PC-3 (cell line): ENCODE measurements at regions not wholly inside any gene's neighbourhood (a gene's known extent, or its start where the extent isn't known, plus 50 kb on each side); places are given as distances from the start of the nearest gene placed in this dataset.

Source experiments
- EZH2 ChIP-seq: fragments of 300-600 bp; sonication (generic); IDR thresholded peaks from one replicate; pipeline ENCODE4 v1.6.1; 2017; ENCODE audit warnings: antibody characterized with exemption, mild to moderate bottlenecking, low read length; ENCODE audit not compliant: unreplicated experiment
- TF ChIP-seq, protein P1 (sequence below): fragments of 300-600 bp; sonication (generic); conservative IDR thresholded peaks from 2 replicates; pipeline ENCODE4 v1.5.1; 2017; ENCODE audit warnings: antibody characterized with exemption, low read depth, mild to moderate bottlenecking, low read length

DNA sequence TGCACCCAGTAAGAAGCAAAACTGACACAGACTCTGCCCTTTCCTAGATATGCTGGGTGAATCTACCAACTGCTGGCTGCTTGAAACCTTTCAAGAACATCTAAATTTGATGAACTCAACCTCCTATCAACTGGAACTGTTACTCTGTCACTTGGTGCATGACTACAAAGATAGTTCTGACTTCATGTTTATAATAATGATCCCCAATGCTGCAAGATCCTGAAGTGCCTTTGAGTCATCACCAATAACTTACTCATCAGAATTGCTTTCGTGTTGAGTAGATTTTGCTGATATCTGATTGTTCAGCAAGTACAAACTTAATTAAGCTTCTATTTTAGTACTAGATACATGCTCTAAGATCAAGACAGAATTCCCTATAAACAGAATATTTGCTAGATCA is 100.2 kb upstream of the ARMC2 start:
- TF ChIP-seq, protein P1, sequence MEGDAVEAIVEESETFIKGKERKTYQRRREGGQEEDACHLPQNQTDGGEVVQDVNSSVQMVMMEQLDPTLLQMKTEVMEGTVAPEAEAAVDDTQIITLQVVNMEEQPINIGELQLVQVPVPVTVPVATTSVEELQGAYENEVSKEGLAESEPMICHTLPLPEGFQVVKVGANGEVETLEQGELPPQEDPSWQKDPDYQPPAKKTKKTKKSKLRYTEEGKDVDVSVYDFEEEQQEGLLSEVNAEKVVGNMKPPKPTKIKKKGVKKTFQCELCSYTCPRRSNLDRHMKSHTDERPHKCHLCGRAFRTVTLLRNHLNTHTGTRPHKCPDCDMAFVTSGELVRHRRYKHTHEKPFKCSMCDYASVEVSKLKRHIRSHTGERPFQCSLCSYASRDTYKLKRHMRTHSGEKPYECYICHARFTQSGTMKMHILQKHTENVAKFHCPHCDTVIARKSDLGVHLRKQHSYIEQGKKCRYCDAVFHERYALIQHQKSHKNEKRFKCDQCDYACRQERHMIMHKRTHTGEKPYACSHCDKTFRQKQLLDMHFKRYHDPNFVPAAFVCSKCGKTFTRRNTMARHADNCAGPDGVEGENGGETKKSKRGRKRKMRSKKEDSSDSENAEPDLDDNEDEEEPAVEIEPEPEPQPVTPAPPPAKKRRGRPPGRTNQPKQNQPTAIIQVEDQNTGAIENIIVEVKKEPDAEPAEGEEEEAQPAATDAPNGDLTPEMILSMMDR, result no peak
- no peak for TF ChIP-seq EZH2
